GM12874 (cell line): ENCODE measurements at regions not wholly inside any gene's neighbourhood (a gene's known extent, or its start where the extent isn't known, plus 50 kb on each side); places are given as distances from the start of the nearest gene placed in this dataset.

Experiments used
- CTCF ChIP-seq: IDR thresholded peaks from 2 replicates; pipeline ENCODE4 v1.5.1; 2011; ENCODE audit warnings: low read depth, mild to moderate bottlenecking, control low read depth, low read length, moderate library complexity; ENCODE audit not compliant: insufficient read depth

- no peak for TF ChIP-seq CTCF
These were observed 204.1 kb downstream of the BCL11B start for GRCh38 chr14:99067927-99068326.

- TF ChIP-seq CTCF = no peak
These were observed 202.1 kb downstream of the BCL11B start for GRCh38 chr14:99069946-99070345.

- no peak for TF ChIP-seq CTCF
These were observed 199.6 kb downstream of the BCL11B start for GRCh38 chr14:99072433-99072832.

- TF ChIP-seq CTCF = no peak
These were observed 199.0 kb downstream of the BCL11B start for GRCh38 chr14:99072956-99073355.

- no peak for TF ChIP-seq CTCF
These were observed 198.6 kb downstream of the BCL11B start for GRCh38 chr14:99073431-99073830.

GRCh38 chr14:99075061-99075460, 196.9 kb downstream of the BCL11B start:
- TF ChIP-seq CTCF = no peak

GRCh38 chr14:99075771-99076375, 196.1 kb downstream of the BCL11B start:
- no peak for TF ChIP-seq CTCF
